Endothelial cell of umbilical vein (primary cell): ENCODE measurements at regions not wholly inside any gene's neighbourhood (a gene's known extent, or its start where the extent isn't known, plus 50 kb on each side); places are given as distances from the start of the nearest gene placed in this dataset.
A peak's percentile ranks its signal among the peaks of the same experiment; 100 is the strongest.

ENCODE experiments used
- BruUV-seq: library from RNA; stranded (reverse); fragments of 400-500 nt; replicated peaks from 2 replicates; lab custom pipeline; 2021; lab: Mats Ljungman, UMichigan
- CTCF ChIA-PET: fragments of 300-600, 350-600 bp; sonication (Branson Sonifier 250); formaldehyde crosslinking; loops from one replicate; lab custom pipeline; 2021; ENCODE audit warnings: antibody characterized with exemption, inconsistent platforms; lab: Charles Lee
- POLR2A ChIA-PET: fragments of 300-600, 350-600 bp; sonication (Branson Sonifier 250); formaldehyde crosslinking; loops from one replicate; lab custom pipeline; 2021; ENCODE audit warnings: antibody characterized with exemption, inconsistent platforms; lab: Charles Lee
- DNase-seq: peaks from one replicate; pipeline ENCODE4 v3.0.0-alpha.2; 2011; ENCODE audit warnings: low read depth, low spot score
- FAIRE-seq: peaks from 2 replicates; lab custom pipeline; 2011; peaks lifted over from hg19 to GRCh38; lab: Jason Lieb, UNC
- H2AFZ ChIP-seq: 2 replicates; pipeline ENCODE4 v1.6.0; 2012; ENCODE audit warnings: low read depth, low read length, control low read depth, inconsistent platforms
- H3K27ac ChIP-seq: 2 replicates; pipeline ENCODE4 v1.5.1; 2011; ENCODE audit warnings: low read depth, mild to moderate bottlenecking, control low read depth, low read length, moderate library complexity; ENCODE audit not compliant: insufficient read depth
- H3K27me3 ChIP-seq, 2 experiments: 2 replicates each; pipeline versions ENCODE4 v1.6.0 to v1.6.1; 2011; ENCODE audit warnings: low read length in 2 of 2, mixed read lengths in 1 of 2; ENCODE audit not compliant: control insufficient read depth in 2 of 2, insufficient read depth in 2 of 2
- H3K36me3 ChIP-seq, 2 experiments: 2 replicates in 1 of 2; 3 replicates in 1 of 2; pipeline ENCODE4 v1.5.1; 2011; ENCODE audit warnings: low read length in 2 of 2, mild to moderate bottlenecking in 1 of 2, moderate library complexity in 1 of 2; ENCODE audit not compliant: control insufficient read depth in 2 of 2, insufficient read depth in 2 of 2; ENCODE audit errors: extremely low read depth in 1 of 2
- H3K4me1 ChIP-seq: 3 replicates; pipeline ENCODE4 v1.5.1; 2011; ENCODE audit warnings: mild to moderate bottlenecking, low read length; ENCODE audit not compliant: control insufficient read depth, insufficient read depth; ENCODE audit errors: extremely low read depth
- H3K4me2 ChIP-seq: 2 replicates; pipeline ENCODE4 v1.6.1; 2011; ENCODE audit warnings: low read length, control low read depth, mixed read lengths; ENCODE audit not compliant: insufficient read depth
- H3K4me3 ChIP-seq, 3 experiments: fragments of 200-600 bp in 1 of 3; sonication (generic), shearing (Covaris generic) in 1 of 3; replicated peaks in 1 of 3; 2 replicates each; pipeline ENCODE4 v1.5.1; 2011 to 2016; ENCODE audit warnings: control low read depth in 3 of 3, low read length in 3 of 3, mild to moderate bottlenecking in 2 of 3, inconsistent platforms in 1 of 3, low read depth in 1 of 3, moderate library complexity in 1 of 3; ENCODE audit not compliant: insufficient read depth in 1 of 3
- H3K79me2 ChIP-seq: 2 replicates; pipeline ENCODE4 v1.6.0; 2012; ENCODE audit warnings: low read length, inconsistent platforms; ENCODE audit not compliant: control insufficient read depth, insufficient read depth
- H3K9ac ChIP-seq: replicated peaks from 2 replicates; pipeline ENCODE3; 2011; ENCODE audit warnings: low read length, control low read depth; ENCODE audit not compliant: insufficient read depth; ENCODE audit errors: extremely low read depth
- H3K9me1 ChIP-seq: replicated peaks from 3 replicates; pipeline ENCODE4 v1.6.0; 2011; ENCODE audit warnings: mild to moderate bottlenecking, low read length; ENCODE audit not compliant: control insufficient read depth, insufficient read depth; ENCODE audit errors: extremely low read depth
- H3K9me3 ChIP-seq: replicated peaks from 2 replicates; pipeline ENCODE4 v1.5.1; 2012; ENCODE audit warnings: low read length, inconsistent platforms; ENCODE audit not compliant: control insufficient read depth, insufficient read depth
- H4K20me1 ChIP-seq: replicated peaks from 2 replicates; pipeline ENCODE3; 2011; ENCODE audit warnings: mild to moderate bottlenecking, low read length; ENCODE audit not compliant: control insufficient read depth, insufficient read depth; ENCODE audit errors: extremely low read depth
- CTCF ChIP-seq, 2 donors: IDR thresholded peaks; 1 replicate in 1 of 2; 2 replicates in 1 of 2; pipeline ENCODE4 v1.5.1; 2011; ENCODE audit warnings: low read length in 2 of 2, mild to moderate bottlenecking in 2 of 2, moderate library complexity in 2 of 2, control low read depth in 1 of 2, inconsistent platforms in 1 of 2, low read depth in 1 of 2; ENCODE audit not compliant: insufficient read depth in 1 of 2; ENCODE audit errors: extremely low read depth in 1 of 2
- FOS ChIP-seq: IDR thresholded peaks from 2 replicates; pipeline ENCODE4 v1.6.1; 2011; ENCODE audit warnings: mild to moderate bottlenecking, low read length, moderate library complexity, borderline replicate concordance; ENCODE audit not compliant: insufficient read depth
- GATA2 ChIP-seq: IDR thresholded peaks from 2 replicates; pipeline ENCODE4 v1.7.0; 2011; ENCODE audit warnings: low read depth, mild to moderate bottlenecking, moderate library complexity, mixed read lengths, low read length; ENCODE audit not compliant: insufficient read length, insufficient read depth
- POLR2A ChIP-seq: IDR thresholded peaks from 2 replicates; pipeline ENCODE4 v1.6.1; 2012; ENCODE audit warnings: low read depth, mild to moderate bottlenecking, control low read depth, low read length
- dilution Hi-C: fragments of 300-500 bp; cut with MboI; formaldehyde crosslinking; loops from one replicate; pipeline ENCODE4 v1.15.0; 2019; ENCODE audit warnings: low sequenced_read_pairs; ENCODE audit not compliant: extremely low pct_ligation_motif_present
- intact Hi-C: fragments of 100-400 bp; cut with micrococcal nuclease; formaldehyde crosslinking; loops from one replicate; pipeline ENCODE4 v1.10.0; 2022

- CTCF ChIA-PET: interaction anchor here (0.7 to 1.2 kb wide), 7 partner anchors 15 to 602 kb away, joined by 3 to 4 read pairs (median 3); partner anchors contain the start of gene PDE3A
- FAIRE-seq: no peak
- POLR2A ChIA-PET: no interaction called here
These were observed 368.0 kb upstream of the PDE3A start for GRCh38 chr12:20000229-20000849.

More at GRCh38 chr12:20000229-20000849, 368.0 kb upstream of the PDE3A start:
- Histone ChIP-seq H3K36me3 (no peaks in the 10 kb centered on the region), H3K9me3 (no peaks in the 10 kb centered on the region), H3K4me1 (peaks cover 30% of the 10 kb centered on the region), H3K27me3 (no peaks in the 10 kb centered on the region), H4K20me1 (no peaks in the 10 kb centered on the region), H3K9ac (peak overlapping the region; percentile 7), H3K79me2 (no peaks in the 10 kb centered on the region), H2AFZ (peak overlapping the region; percentile 78), H3K27ac (peak overlapping the region; percentile 57), H3K4me3 (no peak overlapping the region), H3K4me2 (peak overlapping the region; percentile 84), H3K9me1 (no peaks in the 10 kb centered on the region)
- TF ChIP-seq FOS: peak; percentile 30
- TF ChIP-seq GATA2: peak; percentile 58
- TF ChIP-seq CTCF (IDR thresholded peaks at IDR 0.05; ENCODE audit: extremely low read depth in 1 of 2, insufficient read depth in 1 of 2, low read depth in 1 of 2, low read length in 2 of 2): no peak
- TF ChIP-seq POLR2A: no peak
- intact Hi-C loops: no loop called here
- DNase-seq: peak; percentile 68
- no TSS peak for BruUV-seq
- dilution Hi-C loops: no loop called here
